ENCODE measurements at regions not wholly inside any gene's neighbourhood (a gene's known extent, or its start where the extent isn't known, plus 50 kb on each side); places are given as distances from the start of the nearest gene placed in this dataset.

DNA sequence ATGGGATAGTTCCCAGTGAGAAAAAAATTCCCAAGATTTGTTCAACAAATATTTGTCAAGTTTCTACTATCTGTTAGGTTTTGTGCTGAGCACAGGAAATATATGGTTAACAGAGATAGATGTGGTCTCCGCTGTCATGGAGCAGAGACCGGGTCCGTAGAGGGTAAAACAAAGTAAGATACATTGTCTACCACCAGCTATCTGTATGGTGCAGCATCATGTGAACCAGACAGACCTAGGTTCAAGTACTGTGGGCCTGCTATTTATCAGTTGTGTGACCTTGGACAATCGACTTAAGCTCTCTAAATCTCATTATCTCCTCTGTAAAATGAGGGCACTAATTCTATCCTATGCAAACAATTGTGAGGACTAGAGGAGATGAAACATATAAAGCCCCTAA is 109.8 kb downstream of the DUSP10 start:
- no peak overlapping the region for H3K27ac ChIP-seq (ENCODE audit: low read depth, low read length)
- no peak overlapping the region for H3K4ac ChIP-seq (ENCODE audit: low read depth, low read length)
- no peak overlapping the region for H3K4me3 ChIP-seq (ENCODE audit: low read depth, low read length)
- DNase-seq = no peak
- no peak overlapping the region for H2AFZ ChIP-seq (ENCODE audit: insufficient read depth, low read length, poor library complexity)
- no CpG with 5 or more reads among the region's 4 CpGs for WGBS (ENCODE audit: extremely low coverage, insufficient coverage, insufficient read length)
- H3K4me2 ChIP-seq (ENCODE audit: low read length) = no peak overlapping the region
- H3K27me3 ChIP-seq (ENCODE audit: insufficient read depth, low read length) = no peaks in the 10 kb centered on the region
- no peak overlapping the region for H3K23ac ChIP-seq (ENCODE audit: low read length)
- H2AK5ac ChIP-seq (ENCODE audit: low read length) = no peak overlapping the region
- no peak overlapping the region for H2BK5ac ChIP-seq (ENCODE audit: low read depth, low read length, poor library complexity)
- H2BK12ac ChIP-seq (ENCODE audit: low read length) = no peak overlapping the region
- H3K79me2 ChIP-seq (ENCODE audit: control insufficient read depth, insufficient read depth, low read length, poor library complexity) = no peaks in the 10 kb centered on the region
- no peaks in the 10 kb centered on the region for H3K36me3 ChIP-seq (ENCODE audit: control insufficient read depth in 1 of 2, insufficient read depth in 2 of 2, low read length in 2 of 2)
- H4K91ac ChIP-seq (ENCODE audit: low read depth, low read length) = no peak overlapping the region
- no peak overlapping the region for H3K9ac ChIP-seq (ENCODE audit: low read length)
- no peak overlapping the region for H3K14ac ChIP-seq (ENCODE audit: low read length)
- no peaks in the 10 kb centered on the region for H3K79me1 ChIP-seq (ENCODE audit: low read length)
- no peak overlapping the region for H4K12ac ChIP-seq (ENCODE audit: low read depth, low read length)
- no peak overlapping the region for H3K18ac ChIP-seq (ENCODE audit: low read length)
- H3K4me1 ChIP-seq (ENCODE audit: control insufficient read depth in 1 of 2, insufficient read depth in 2 of 2, low read length in 2 of 2) = no peaks in the 10 kb centered on the region
- no peak overlapping the region for H4K8ac ChIP-seq (ENCODE audit: low read depth, low read length)
- no peaks in the 10 kb centered on the region for H3K9me3 ChIP-seq (ENCODE audit: insufficient read depth, low read depth, low read length)
- H2BK120ac ChIP-seq (ENCODE audit: insufficient read depth, low read length, poor library complexity) = no peak overlapping the region

DNA sequence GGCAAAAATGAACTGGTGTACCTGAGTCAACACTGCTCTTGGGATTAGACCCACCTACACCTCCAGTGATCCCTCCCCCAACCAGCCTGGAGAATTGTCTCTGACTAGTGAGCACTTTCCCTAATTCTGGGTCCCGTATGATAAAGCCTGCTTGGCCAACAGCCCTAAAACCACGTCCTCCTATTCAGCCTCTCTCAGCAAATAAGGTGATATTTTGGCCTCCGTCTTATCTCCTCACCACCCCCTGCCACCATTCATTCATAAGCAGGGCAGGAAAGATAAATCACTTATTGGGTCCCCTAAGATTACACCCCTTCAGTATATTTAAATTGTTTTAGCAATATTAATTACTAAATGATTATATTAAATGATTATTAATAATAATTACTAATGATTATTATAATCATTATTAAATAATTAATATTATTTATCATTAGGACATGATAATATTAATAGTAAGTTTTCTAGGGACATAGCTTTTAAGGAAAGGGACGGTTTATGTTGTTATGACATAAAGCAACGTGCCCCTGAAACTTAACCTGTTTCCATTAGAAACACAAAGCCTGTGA is 108.0 kb downstream of the DUSP10 start:
- Histone ChIP-seq H3K9ac (ENCODE audit: low read length) (no peak overlapping the region), H3K79me2 (ENCODE audit: control insufficient read depth, insufficient read depth, low read length, poor library complexity) (no peaks in the 10 kb centered on the region), H3K36me3 (ENCODE audit: control insufficient read depth in 1 of 2, insufficient read depth in 2 of 2, low read length in 2 of 2) (no peaks in the 10 kb centered on the region), H3K27me3 (ENCODE audit: insufficient read depth, low read length) (no peaks in the 10 kb centered on the region), H4K12ac (ENCODE audit: low read depth, low read length) (no peak overlapping the region), H2AK5ac (ENCODE audit: low read length) (no peak overlapping the region), H2BK12ac (ENCODE audit: low read length) (no peak overlapping the region), H3K4me3 (ENCODE audit: low read depth, low read length) (no peak overlapping the region), H3K4me1 (ENCODE audit: control insufficient read depth in 1 of 2, insufficient read depth in 2 of 2, low read length in 2 of 2) (no peaks in the 10 kb centered on the region), H3K14ac (ENCODE audit: low read length) (no peak overlapping the region), H2BK120ac (ENCODE audit: insufficient read depth, low read length, poor library complexity) (no peak overlapping the region), H2AFZ (ENCODE audit: insufficient read depth, low read length, poor library complexity) (no peak overlapping the region), H3K79me1 (ENCODE audit: low read length) (no peaks in the 10 kb centered on the region), H3K27ac (ENCODE audit: low read depth, low read length) (no peak overlapping the region), H3K18ac (ENCODE audit: low read length) (no peak overlapping the region), H3K23ac (ENCODE audit: low read length) (no peak overlapping the region), H3K9me3 (ENCODE audit: insufficient read depth, low read depth, low read length) (no peaks in the 10 kb centered on the region), H3K4me2 (ENCODE audit: low read length) (no peak overlapping the region), H3K4ac (ENCODE audit: low read depth, low read length) (no peak overlapping the region), H4K91ac (ENCODE audit: low read depth, low read length) (no peak overlapping the region), H2BK5ac (ENCODE audit: low read depth, low read length, poor library complexity) (no peak overlapping the region), H4K8ac (ENCODE audit: low read depth, low read length) (no peak overlapping the region)
- no peak for DNase-seq
- WGBS (ENCODE audit: extremely low coverage, insufficient coverage, insufficient read length) = no CpG with 5 or more reads among the region's 5 CpGs

DNA sequence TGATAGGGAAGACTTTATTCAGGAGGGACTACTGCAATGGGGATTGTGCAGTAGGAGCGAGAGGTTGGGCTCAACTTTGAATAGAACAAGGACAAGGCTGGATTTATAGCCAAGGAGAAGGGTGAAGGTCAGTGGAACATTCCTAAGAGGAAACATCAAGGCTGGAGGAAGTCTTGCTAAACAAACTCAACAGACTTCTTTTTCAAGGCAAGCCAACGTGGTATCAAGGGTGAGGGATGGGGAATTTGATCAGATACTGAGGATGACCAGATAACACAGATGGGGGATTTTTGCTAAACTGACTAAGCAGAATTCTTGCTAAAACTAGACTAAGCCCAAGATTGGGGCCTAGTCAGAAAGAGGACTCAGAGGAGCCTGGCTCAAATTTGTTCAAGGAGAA is 107.3 kb downstream of the DUSP10 start:
- H2AFZ ChIP-seq (ENCODE audit: insufficient read depth, low read length, poor library complexity) = no peak overlapping the region
- no peak overlapping the region for H3K27ac ChIP-seq (ENCODE audit: low read depth, low read length)
- no peaks in the 10 kb centered on the region for H3K9me3 ChIP-seq (ENCODE audit: insufficient read depth, low read depth, low read length)
- H3K14ac ChIP-seq (ENCODE audit: low read length) = no peak overlapping the region
- no peaks in the 10 kb centered on the region for H3K36me3 ChIP-seq (ENCODE audit: control insufficient read depth in 1 of 2, insufficient read depth in 2 of 2, low read length in 2 of 2)
- H4K12ac ChIP-seq (ENCODE audit: low read depth, low read length) = no peak overlapping the region
- H3K18ac ChIP-seq (ENCODE audit: low read length) = no peak overlapping the region
- no peak overlapping the region for H3K4me3 ChIP-seq (ENCODE audit: low read depth, low read length)
- peak in 1 of 2 donors; percentile 39 for DNase-seq
- no peak overlapping the region for H3K4ac ChIP-seq (ENCODE audit: low read depth, low read length)
- no peak overlapping the region for H2AK5ac ChIP-seq (ENCODE audit: low read length)
- no peaks in the 10 kb centered on the region for H3K27me3 ChIP-seq (ENCODE audit: insufficient read depth, low read length)
- H3K9ac ChIP-seq (ENCODE audit: low read length) = no peak overlapping the region
- no peak overlapping the region for H2BK5ac ChIP-seq (ENCODE audit: low read depth, low read length, poor library complexity)
- H3K79me2 ChIP-seq (ENCODE audit: control insufficient read depth, insufficient read depth, low read length, poor library complexity) = no peaks in the 10 kb centered on the region
- no peaks in the 10 kb centered on the region for H3K79me1 ChIP-seq (ENCODE audit: low read length)
- no CpG with 5 or more reads among the region's 2 CpGs for WGBS (ENCODE audit: extremely low coverage, insufficient coverage, insufficient read length)
- H2BK120ac ChIP-seq (ENCODE audit: insufficient read depth, low read length, poor library complexity) = no peak overlapping the region
- H4K8ac ChIP-seq (ENCODE audit: low read depth, low read length) = no peak overlapping the region
- no peak overlapping the region for H3K23ac ChIP-seq (ENCODE audit: low read length)
- no peak overlapping the region for H3K4me2 ChIP-seq (ENCODE audit: low read length)
- H2BK12ac ChIP-seq (ENCODE audit: low read length) = no peak overlapping the region
- H4K91ac ChIP-seq (ENCODE audit: low read depth, low read length) = no peak overlapping the region
- no peaks in the 10 kb centered on the region for H3K4me1 ChIP-seq (ENCODE audit: control insufficient read depth in 1 of 2, insufficient read depth in 2 of 2, low read length in 2 of 2)

DNA sequence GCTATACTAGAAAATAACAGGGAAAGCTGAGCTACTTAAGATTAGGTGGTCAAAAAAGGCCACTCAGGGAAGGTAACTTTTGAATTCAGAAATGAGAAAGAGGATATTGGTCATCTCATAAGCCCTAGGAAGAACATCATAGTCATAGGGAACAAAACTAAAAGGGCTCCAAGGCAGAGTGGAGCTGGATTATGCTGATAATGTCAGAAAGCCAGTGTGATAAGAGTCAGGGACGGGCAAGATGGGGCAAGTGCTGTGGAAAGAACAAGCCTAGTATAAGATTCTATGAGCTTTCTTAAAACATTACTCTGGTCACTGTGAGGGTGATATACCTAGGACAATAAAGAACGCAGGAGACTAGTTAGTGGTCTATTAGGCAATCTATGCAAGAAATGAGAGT is 106.6 kb downstream of the DUSP10 start:
- H3K79me2 ChIP-seq (ENCODE audit: control insufficient read depth, insufficient read depth, low read length, poor library complexity) = no peaks in the 10 kb centered on the region
- H3K18ac ChIP-seq (ENCODE audit: low read length) = no peak overlapping the region
- no peak overlapping the region for H3K4me2 ChIP-seq (ENCODE audit: low read length)
- no peak overlapping the region for H3K14ac ChIP-seq (ENCODE audit: low read length)
- no peak overlapping the region for H3K4me3 ChIP-seq (ENCODE audit: low read depth, low read length)
- H3K36me3 ChIP-seq (ENCODE audit: control insufficient read depth in 1 of 2, insufficient read depth in 2 of 2, low read length in 2 of 2) = no peaks in the 10 kb centered on the region
- no CpG with 5 or more reads among the region's 2 CpGs for WGBS (ENCODE audit: extremely low coverage, insufficient coverage, insufficient read length)
- H3K27me3 ChIP-seq (ENCODE audit: insufficient read depth, low read length) = no peaks in the 10 kb centered on the region
- no peak overlapping the region for H4K8ac ChIP-seq (ENCODE audit: low read depth, low read length)
- no peaks in the 10 kb centered on the region for H3K9me3 ChIP-seq (ENCODE audit: insufficient read depth, low read depth, low read length)
- no peak overlapping the region for H4K91ac ChIP-seq (ENCODE audit: low read depth, low read length)
- H2BK120ac ChIP-seq (ENCODE audit: insufficient read depth, low read length, poor library complexity) = no peak overlapping the region
- no peak overlapping the region for H2AK5ac ChIP-seq (ENCODE audit: low read length)
- no peaks in the 10 kb centered on the region for H3K4me1 ChIP-seq (ENCODE audit: control insufficient read depth in 1 of 2, insufficient read depth in 2 of 2, low read length in 2 of 2)
- no peaks in the 10 kb centered on the region for H3K79me1 ChIP-seq (ENCODE audit: low read length)
- H2AFZ ChIP-seq (ENCODE audit: insufficient read depth, low read length, poor library complexity) = no peak overlapping the region
- no peak overlapping the region for H2BK12ac ChIP-seq (ENCODE audit: low read length)
- no peak overlapping the region for H3K9ac ChIP-seq (ENCODE audit: low read length)
- no peak overlapping the region for H4K12ac ChIP-seq (ENCODE audit: low read depth, low read length)
- no peak overlapping the region for H3K23ac ChIP-seq (ENCODE audit: low read length)
- no peak overlapping the region for H3K27ac ChIP-seq (ENCODE audit: low read depth, low read length)
- no peak overlapping the region for H3K4ac ChIP-seq (ENCODE audit: low read depth, low read length)
- DNase-seq = no peak
- no peak overlapping the region for H2BK5ac ChIP-seq (ENCODE audit: low read depth, low read length, poor library complexity)

Measured in trophoblast cell (in vitro differentiated cells and primary cell).